ENCODE measurements at regions not wholly inside any gene's neighbourhood (a gene's known extent, or its start where the extent isn't known, plus 50 kb on each side); places are given as distances from the start of the nearest gene placed in this dataset.

- TF ChIP-seq CTCF (IDR thresholded peaks at IDR 0.05) = no peak
- TF ChIP-seq POLR2A (IDR thresholded peaks at IDR 0.05) = no peak
These were observed 352.5 kb downstream of the ZNF326 start for GRCh38 chr1:90347366-90347765.
